Progenitor cell of endocrine pancreas (in vitro differentiated cells): ENCODE measurements at regions not wholly inside any gene's neighbourhood (a gene's known extent, or its start where the extent isn't known, plus 50 kb on each side); places are given as distances from the start of the nearest gene placed in this dataset.

Experiments
- DNase-seq: peaks from one replicate; pipeline ENCODE4 v3.0.0; 2021; ENCODE audit warnings: low spot score; ENCODE audit not compliant: unreplicated experiment
- H3K27ac Mint-ChIP-seq: 2 replicates; pipeline ENCODE4 v1.8.0; 2021; ENCODE audit warnings: mild to moderate bottlenecking, moderate library complexity, mixed read lengths
- H3K27me3 Mint-ChIP-seq: 2 replicates; pipeline ENCODE4 v1.8.0; 2021; ENCODE audit warnings: mixed read lengths
- H3K36me3 Mint-ChIP-seq: 2 replicates; pipeline ENCODE4 v1.8.0; 2022; ENCODE audit warnings: mixed read lengths; ENCODE audit not compliant: insufficient read depth
- H3K4me1 Mint-ChIP-seq: 2 replicates; pipeline ENCODE4 v1.8.0; 2021; ENCODE audit warnings: low read depth, mixed read lengths
- H3K4me3 Mint-ChIP-seq: 2 replicates; pipeline ENCODE4 v1.8.0; 2021; ENCODE audit warnings: low read depth, mild to moderate bottlenecking, moderate library complexity, mixed read lengths
- H3K9me3 Mint-ChIP-seq: 2 replicates; pipeline ENCODE4 v1.8.0; 2021; ENCODE audit warnings: low read depth, mixed read lengths
- CTCF ChIP-seq: fragments of 200-600 bp; sonication (generic); IDR thresholded peaks from one replicate; pipeline ENCODE4 v1.5.0; 2021; ENCODE audit warnings: antibody characterized with exemption, mild to moderate bottlenecking; ENCODE audit not compliant: unreplicated experiment

- no peak for TF ChIP-seq CTCF
- Mint-ChIP-seq H3K36me3 (no peaks in the 10 kb centered on the region), H3K27me3 (no peaks in the 10 kb centered on the region), H3K27ac (no peak overlapping the region), H3K4me1 (no peaks in the 10 kb centered on the region), H3K9me3 (peaks cover 19% of the 10 kb centered on the region), H3K4me3 (no peak overlapping the region)
- DNase-seq: no peak
Observed at GRCh38 chrX:55813150-55813549, 95.6 kb downstream of the RRAGB start.

GRCh38 chrX:55815546-55815945, 98.0 kb downstream of the RRAGB start:
- Mint-ChIP-seq H3K27me3 (no peaks in the 10 kb centered on the region), H3K4me3 (no peak overlapping the region), H3K27ac (no peak overlapping the region), H3K4me1 (peaks cover 10% of the 10 kb centered on the region), H3K9me3 (peaks cover 17% of the 10 kb centered on the region), H3K36me3 (no peaks in the 10 kb centered on the region)
- DNase-seq: no peak
- TF ChIP-seq CTCF: no peak

- peaks cover 15% of the 10 kb centered on the region for H3K9me3 Mint-ChIP-seq
Observed at GRCh38 chrX:55816023-55816422, 98.5 kb downstream of the RRAGB start.

GRCh38 chrX:55818673-55819375, 101.3 kb downstream of the RRAGB start:
- H3K27me3 Mint-ChIP-seq: no peaks in the 10 kb centered on the region
- H3K4me3 Mint-ChIP-seq: no peak overlapping the region
- peaks cover 10% of the 10 kb centered on the region for H3K4me1 Mint-ChIP-seq
- TF ChIP-seq CTCF: no peak
- no peaks in the 10 kb centered on the region for H3K36me3 Mint-ChIP-seq
- peak overlapping the region; percentile 33 for H3K27ac Mint-ChIP-seq
- no peak for DNase-seq
- peaks cover 37% of the 10 kb centered on the region for H3K9me3 Mint-ChIP-seq

More at GRCh38 chrX:55816023-55816422, 98.5 kb downstream of the RRAGB start:
- Mint-ChIP-seq H3K36me3 (no peaks in the 10 kb centered on the region), H3K27ac (no peak overlapping the region), H3K27me3 (no peaks in the 10 kb centered on the region), H3K4me1 (peaks cover 10% of the 10 kb centered on the region), H3K4me3 (no peak overlapping the region)
- TF ChIP-seq CTCF: no peak
- no peak for DNase-seq

- no peak for TF ChIP-seq CTCF
- no peak for DNase-seq
- Mint-ChIP-seq H3K4me3 (no peak overlapping the region), H3K36me3 (peaks cover 2% of the 10 kb centered on the region), H3K4me1 (no peaks in the 10 kb centered on the region), H3K9me3 (peaks cover 42% of the 10 kb centered on the region), H3K27ac (no peak overlapping the region), H3K27me3 (no peaks in the 10 kb centered on the region)
Observed at GRCh38 chrX:55839485-55839884, 121.9 kb downstream of the RRAGB start.
